ENCODE measurements at regions not wholly inside any gene's neighbourhood (a gene's known extent, or its start where the extent isn't known, plus 50 kb on each side); places are given as distances from the start of the nearest gene placed in this dataset.

DNA sequence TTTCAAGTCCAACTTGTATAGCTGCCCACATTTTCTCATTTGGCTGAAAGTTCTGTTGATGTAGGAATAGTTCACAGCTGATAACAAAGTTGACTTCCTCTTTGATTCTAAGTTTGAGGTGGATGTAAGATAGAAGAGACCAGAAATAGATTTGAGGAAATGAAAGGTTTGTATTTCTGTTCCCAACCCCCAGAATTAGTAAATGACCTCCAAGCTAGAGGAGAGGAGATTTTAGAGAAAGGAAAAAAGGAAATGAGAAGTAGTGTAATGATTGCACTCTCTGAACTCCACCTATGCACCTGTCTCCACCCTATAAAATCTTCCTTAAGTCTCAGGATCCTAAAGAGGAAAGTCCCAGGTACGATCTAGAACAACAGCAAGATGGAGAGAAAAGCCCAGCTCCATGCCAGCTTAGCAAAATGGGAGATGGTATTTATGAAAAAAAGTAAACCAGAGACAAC, 130.4 kb upstream of the POC5 start (continued):
- TF ChIP-seq, protein P1, sequence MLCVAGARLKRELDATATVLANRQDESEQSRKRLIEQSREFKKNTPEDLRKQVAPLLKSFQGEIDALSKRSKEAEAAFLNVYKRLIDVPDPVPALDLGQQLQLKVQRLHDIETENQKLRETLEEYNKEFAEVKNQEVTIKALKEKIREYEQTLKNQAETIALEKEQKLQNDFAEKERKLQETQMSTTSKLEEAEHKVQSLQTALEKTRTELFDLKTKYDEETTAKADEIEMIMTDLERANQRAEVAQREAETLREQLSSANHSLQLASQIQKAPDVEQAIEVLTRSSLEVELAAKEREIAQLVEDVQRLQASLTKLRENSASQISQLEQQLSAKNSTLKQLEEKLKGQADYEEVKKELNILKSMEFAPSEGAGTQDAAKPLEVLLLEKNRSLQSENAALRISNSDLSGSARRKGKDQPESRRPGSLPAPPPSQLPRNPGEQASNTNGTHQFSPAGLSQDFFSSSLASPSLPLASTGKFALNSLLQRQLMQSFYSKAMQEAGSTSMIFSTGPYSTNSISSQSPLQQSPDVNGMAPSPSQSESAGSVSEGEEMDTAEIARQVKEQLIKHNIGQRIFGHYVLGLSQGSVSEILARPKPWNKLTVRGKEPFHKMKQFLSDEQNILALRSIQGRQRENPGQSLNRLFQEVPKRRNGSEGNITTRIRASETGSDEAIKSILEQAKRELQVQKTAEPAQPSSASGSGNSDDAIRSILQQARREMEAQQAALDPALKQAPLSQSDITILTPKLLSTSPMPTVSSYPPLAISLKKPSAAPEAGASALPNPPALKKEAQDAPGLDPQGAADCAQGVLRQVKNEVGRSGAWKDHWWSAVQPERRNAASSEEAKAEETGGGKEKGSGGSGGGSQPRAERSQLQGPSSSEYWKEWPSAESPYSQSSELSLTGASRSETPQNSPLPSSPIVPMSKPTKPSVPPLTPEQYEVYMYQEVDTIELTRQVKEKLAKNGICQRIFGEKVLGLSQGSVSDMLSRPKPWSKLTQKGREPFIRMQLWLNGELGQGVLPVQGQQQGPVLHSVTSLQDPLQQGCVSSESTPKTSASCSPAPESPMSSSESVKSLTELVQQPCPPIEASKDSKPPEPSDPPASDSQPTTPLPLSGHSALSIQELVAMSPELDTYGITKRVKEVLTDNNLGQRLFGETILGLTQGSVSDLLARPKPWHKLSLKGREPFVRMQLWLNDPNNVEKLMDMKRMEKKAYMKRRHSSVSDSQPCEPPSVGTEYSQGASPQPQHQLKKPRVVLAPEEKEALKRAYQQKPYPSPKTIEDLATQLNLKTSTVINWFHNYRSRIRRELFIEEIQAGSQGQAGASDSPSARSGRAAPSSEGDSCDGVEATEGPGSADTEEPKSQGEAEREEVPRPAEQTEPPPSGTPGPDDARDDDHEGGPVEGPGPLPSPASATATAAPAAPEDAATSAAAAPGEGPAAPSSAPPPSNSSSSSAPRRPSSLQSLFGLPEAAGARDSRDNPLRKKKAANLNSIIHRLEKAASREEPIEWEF (IDR thresholded peaks at IDR 0.05; ENCODE audit: insufficient replicate concordance, low read depth, low read length): peak; percentile 55
- TF ChIP-seq, protein P2, sequence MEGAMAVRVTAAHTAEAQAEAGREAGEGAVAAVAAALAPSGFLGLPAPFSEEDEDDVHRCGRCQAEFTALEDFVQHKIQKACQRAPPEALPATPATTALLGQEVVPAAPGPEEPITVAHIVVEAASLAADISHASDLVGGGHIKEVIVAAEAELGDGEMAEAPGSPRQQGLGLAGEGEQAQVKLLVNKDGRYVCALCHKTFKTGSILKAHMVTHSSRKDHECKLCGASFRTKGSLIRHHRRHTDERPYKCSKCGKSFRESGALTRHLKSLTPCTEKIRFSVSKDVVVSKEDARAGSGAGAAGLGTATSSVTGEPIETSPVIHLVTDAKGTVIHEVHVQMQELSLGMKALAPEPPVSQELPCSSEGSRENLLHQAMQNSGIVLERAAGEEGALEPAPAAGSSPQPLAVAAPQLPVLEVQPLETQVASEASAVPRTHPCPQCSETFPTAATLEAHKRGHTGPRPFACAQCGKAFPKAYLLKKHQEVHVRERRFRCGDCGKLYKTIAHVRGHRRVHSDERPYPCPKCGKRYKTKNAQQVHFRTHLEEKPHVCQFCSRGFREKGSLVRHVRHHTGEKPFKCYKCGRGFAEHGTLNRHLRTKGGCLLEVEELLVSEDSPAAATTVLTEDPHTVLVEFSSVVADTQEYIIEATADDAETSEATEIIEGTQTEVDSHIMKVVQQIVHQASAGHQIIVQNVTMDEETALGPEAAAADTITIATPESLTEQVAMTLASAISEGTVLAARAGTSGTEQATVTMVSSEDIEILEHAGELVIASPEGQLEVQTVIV (IDR thresholded peaks at IDR 0.05; ENCODE audit: borderline replicate concordance, partially characterized antibody): no peak
- peak; percentile 88 for TF ChIP-seq PML (IDR thresholded peaks at IDR 0.05; ENCODE audit: low read length)
- TF ChIP-seq MXI1 (IDR thresholded peaks at IDR 0.05; ENCODE audit: low read depth, low read length): no peak; the same call in 1 of the 2 replicates
- TF ChIP-seq JUND (IDR thresholded peaks at IDR 0.05; ENCODE audit: low read depth, low read length): peak; percentile 73; the same call in 1 of the 2 replicates
- TF ChIP-seq, protein P3, sequence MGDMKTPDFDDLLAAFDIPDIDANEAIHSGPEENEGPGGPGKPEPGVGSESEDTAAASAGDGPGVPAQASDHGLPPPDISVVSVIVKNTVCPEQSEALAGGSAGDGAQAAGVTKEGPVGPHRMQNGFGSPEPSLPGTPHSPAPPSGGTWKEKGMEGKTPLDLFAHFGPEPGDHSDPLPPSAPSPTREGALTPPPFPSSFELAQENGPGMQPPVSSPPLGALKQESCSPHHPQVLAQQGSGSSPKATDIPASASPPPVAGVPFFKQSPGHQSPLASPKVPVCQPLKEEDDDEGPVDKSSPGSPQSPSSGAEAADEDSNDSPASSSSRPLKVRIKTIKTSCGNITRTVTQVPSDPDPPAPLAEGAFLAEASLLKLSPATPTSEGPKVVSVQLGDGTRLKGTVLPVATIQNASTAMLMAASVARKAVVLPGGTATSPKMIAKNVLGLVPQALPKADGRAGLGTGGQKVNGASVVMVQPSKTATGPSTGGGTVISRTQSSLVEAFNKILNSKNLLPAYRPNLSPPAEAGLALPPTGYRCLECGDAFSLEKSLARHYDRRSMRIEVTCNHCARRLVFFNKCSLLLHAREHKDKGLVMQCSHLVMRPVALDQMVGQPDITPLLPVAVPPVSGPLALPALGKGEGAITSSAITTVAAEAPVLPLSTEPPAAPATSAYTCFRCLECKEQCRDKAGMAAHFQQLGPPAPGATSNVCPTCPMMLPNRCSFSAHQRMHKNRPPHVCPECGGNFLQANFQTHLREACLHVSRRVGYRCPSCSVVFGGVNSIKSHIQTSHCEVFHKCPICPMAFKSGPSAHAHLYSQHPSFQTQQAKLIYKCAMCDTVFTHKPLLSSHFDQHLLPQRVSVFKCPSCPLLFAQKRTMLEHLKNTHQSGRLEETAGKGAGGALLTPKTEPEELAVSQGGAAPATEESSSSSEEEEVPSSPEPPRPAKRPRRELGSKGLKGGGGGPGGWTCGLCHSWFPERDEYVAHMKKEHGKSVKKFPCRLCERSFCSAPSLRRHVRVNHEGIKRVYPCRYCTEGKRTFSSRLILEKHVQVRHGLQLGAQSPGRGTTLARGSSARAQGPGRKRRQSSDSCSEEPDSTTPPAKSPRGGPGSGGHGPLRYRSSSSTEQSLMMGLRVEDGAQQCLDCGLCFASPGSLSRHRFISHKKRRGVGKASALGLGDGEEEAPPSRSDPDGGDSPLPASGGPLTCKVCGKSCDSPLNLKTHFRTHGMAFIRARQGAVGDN (IDR thresholded peaks at IDR 0.05): no peak
- TF ChIP-seq, protein P4, sequence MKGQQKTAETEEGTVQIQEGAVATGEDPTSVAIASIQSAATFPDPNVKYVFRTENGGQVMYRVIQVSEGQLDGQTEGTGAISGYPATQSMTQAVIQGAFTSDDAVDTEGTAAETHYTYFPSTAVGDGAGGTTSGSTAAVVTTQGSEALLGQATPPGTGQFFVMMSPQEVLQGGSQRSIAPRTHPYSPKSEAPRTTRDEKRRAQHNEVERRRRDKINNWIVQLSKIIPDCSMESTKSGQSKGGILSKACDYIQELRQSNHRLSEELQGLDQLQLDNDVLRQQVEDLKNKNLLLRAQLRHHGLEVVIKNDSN (IDR thresholded peaks at IDR 0.05; ENCODE audit: borderline replicate concordance, extremely low read length, insufficient read depth, low read depth, low read length): no peak
- TF ChIP-seq BMI1 (IDR thresholded peaks at IDR 0.05; ENCODE audit: borderline replicate concordance): peak; percentile 87
- no peak for TF ChIP-seq HDAC2 (IDR thresholded peaks at IDR 0.05)
- TF ChIP-seq, protein P5, sequence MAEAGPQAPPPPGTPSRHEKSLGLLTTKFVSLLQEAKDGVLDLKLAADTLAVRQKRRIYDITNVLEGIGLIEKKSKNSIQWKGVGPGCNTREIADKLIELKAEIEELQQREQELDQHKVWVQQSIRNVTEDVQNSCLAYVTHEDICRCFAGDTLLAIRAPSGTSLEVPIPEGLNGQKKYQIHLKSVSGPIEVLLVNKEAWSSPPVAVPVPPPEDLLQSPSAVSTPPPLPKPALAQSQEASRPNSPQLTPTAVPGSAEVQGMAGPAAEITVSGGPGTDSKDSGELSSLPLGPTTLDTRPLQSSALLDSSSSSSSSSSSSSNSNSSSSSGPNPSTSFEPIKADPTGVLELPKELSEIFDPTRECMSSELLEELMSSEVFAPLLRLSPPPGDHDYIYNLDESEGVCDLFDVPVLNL (IDR thresholded peaks at IDR 0.05; ENCODE audit: low read depth, low read length): no peak
- no peak for TF ChIP-seq RAD51 (IDR thresholded peaks at IDR 0.05)
